ENCODE measurements at regions not wholly inside any gene's neighbourhood (a gene's known extent, or its start where the extent isn't known, plus 50 kb on each side); places are given as distances from the start of the nearest gene placed in this dataset.

- DNase-seq, result no peak
These were observed 304.4 kb upstream of the KIF2A start for GRCh38 chr5:62001640-62002039.

GRCh38 chr5:62002436-62002835, 303.6 kb upstream of the KIF2A start:
- DNase-seq, result no peak

- DNase-seq, result no peak
These were observed 300.5 kb upstream of the KIF2A start for GRCh38 chr5:62005551-62005950.

GRCh38 chr5:62007457-62007856, 298.5 kb upstream of the KIF2A start:
- no peak for DNase-seq

- DNase-seq, result no peak
These were observed 294.8 kb upstream of the KIF2A start for GRCh38 chr5:62011089-62011664.

- DNase-seq, result no peak
These were observed 288.9 kb upstream of the KIF2A start for GRCh38 chr5:62017092-62017491.

- no peak for DNase-seq
These were observed 276.7 kb upstream of the KIF2A start for GRCh38 chr5:62029303-62029702.

GRCh38 chr5:62030326-62030725, 275.7 kb upstream of the KIF2A start:
- DNase-seq, result no peak

GRCh38 chr5:62038024-62038423, 268.0 kb upstream of the KIF2A start:
- no peak for DNase-seq

GRCh38 chr5:62041156-62041756, 264.8 kb upstream of the KIF2A start:
- DNase-seq, result no peak

GRCh38 chr5:62042007-62042406, 264.0 kb upstream of the KIF2A start:
- no peak for DNase-seq

GRCh38 chr5:62043289-62044280, 262.4 kb upstream of the KIF2A start:
- peak in 2 of 58 donors; percentile 2 to 55 for DNase-seq

- DNase-seq, result no peak
These were observed 261.0 kb upstream of the KIF2A start for GRCh38 chr5:62044989-62045388.

GRCh38 chr5:62046191-62046590, 259.8 kb upstream of the KIF2A start:
- no peak for DNase-seq

GRCh38 chr5:62051747-62052146, 254.3 kb upstream of the KIF2A start:
- DNase-seq, result no peak

- DNase-seq, result no peak
These were observed 246.0 kb upstream of the KIF2A start for GRCh38 chr5:62059960-62060359.

GRCh38 chr5:62065050-62065449, 241.0 kb upstream of the KIF2A start:
- DNase-seq, result no peak

- no peak for DNase-seq
These were observed 239.2 kb upstream of the KIF2A start for GRCh38 chr5:62066761-62067277.

GRCh38 chr5:62068554-62068953, 237.5 kb upstream of the KIF2A start:
- DNase-seq, result no peak

- no peak for DNase-seq
These were observed 228.6 kb upstream of the KIF2A start for GRCh38 chr5:62077387-62077786.

- no peak for DNase-seq
These were observed 228.0 kb upstream of the KIF2A start for GRCh38 chr5:62077823-62078550.
